ENCODE measurements at regions not wholly inside any gene's neighbourhood (a gene's known extent, or its start where the extent isn't known, plus 50 kb on each side); places are given as distances from the start of the nearest gene placed in this dataset.

- no peak for TF ChIP-seq CTCF (IDR thresholded peaks at IDR 0.05; ENCODE audit: low read length, missing control alignments)
- DNase-seq (ENCODE audit: low read depth) = no peak
Observed at GRCh38 chr10:42999385-43000020, 77.4 kb upstream of the RET start.

GRCh38 chr10:43000021-43000411, 76.9 kb upstream of the RET start:
- no peak overlapping the region for H3K4me3 ChIP-seq (replicated peaks; ENCODE audit: low read depth, low read length)
- no peak for DNase-seq (ENCODE audit: low read depth)
- no peak for TF ChIP-seq CTCF (IDR thresholded peaks at IDR 0.05; ENCODE audit: low read length, missing control alignments)

More at GRCh38 chr10:42999385-43000020, 77.4 kb upstream of the RET start:
- H3K4me3 ChIP-seq (replicated peaks; ENCODE audit: low read depth, low read length) = no peak overlapping the region

- no peak for TF ChIP-seq CTCF (IDR thresholded peaks at IDR 0.05; ENCODE audit: low read length, missing control alignments)
Observed at GRCh38 chr10:43000651-43001426, 76.0 kb upstream of the RET start.

GRCh38 chr10:43001427-43001795, 75.5 kb upstream of the RET start:
- DNase-seq (ENCODE audit: low read depth) = no peak
- H3K4me3 ChIP-seq (replicated peaks; ENCODE audit: low read depth, low read length) = no peak overlapping the region
- no peak for TF ChIP-seq CTCF (IDR thresholded peaks at IDR 0.05; ENCODE audit: low read length, missing control alignments)

More at GRCh38 chr10:43000651-43001426, 76.0 kb upstream of the RET start:
- no peak overlapping the region for H3K4me3 ChIP-seq (replicated peaks; ENCODE audit: low read depth, low read length)
- no peak for DNase-seq (ENCODE audit: low read depth)

- DNase-seq (ENCODE audit: low read depth) = no peak
Observed at GRCh38 chr10:43002596-43002995, 74.3 kb upstream of the RET start.

GRCh38 chr10:43006490-43006889, 70.4 kb upstream of the RET start:
- TF ChIP-seq CTCF (IDR thresholded peaks at IDR 0.05; ENCODE audit: low read length, missing control alignments) = no peak
- DNase-seq (ENCODE audit: low read depth) = no peak
- no peak overlapping the region for H3K4me3 ChIP-seq (replicated peaks; ENCODE audit: low read depth, low read length)

More at GRCh38 chr10:43002596-43002995, 74.3 kb upstream of the RET start:
- no peak overlapping the region for H3K4me3 ChIP-seq (replicated peaks; ENCODE audit: low read depth, low read length)
- no peak for TF ChIP-seq CTCF (IDR thresholded peaks at IDR 0.05; ENCODE audit: low read length, missing control alignments)

Measured in fibroblast of pulmonary artery (primary cell).